ENCODE measurements at regions not wholly inside any gene's neighbourhood (a gene's known extent, or its start where the extent isn't known, plus 50 kb on each side); places are given as distances from the start of the nearest gene placed in this dataset.
A peak's percentile ranks its signal among the peaks of the same experiment; 100 is the strongest.

- Mint-ChIP-seq H3K27ac (peak overlapping the region; percentile 25), H3K4me1 (ENCODE audit: unreplicated experiment) (peaks cover 4% of the 10 kb centered on the region), H3K27me3 (no peaks in the 10 kb centered on the region), H3K9me3 (no peaks in the 10 kb centered on the region), H3K36me3 (peaks cover 26% of the 10 kb centered on the region), H3K4me3 (no peak overlapping the region)
- TF ChIP-seq CTCF (conservative IDR thresholded peaks at IDR 0.05), result no peak
- DNase-seq (ENCODE audit: extremely low spot score, unreplicated experiment), result no peak
Measured at GRCh38 chr3:124439603-124440002, 290.6 kb upstream of the UMPS start.

- Mint-ChIP-seq H3K4me3 (no peak overlapping the region), H3K27ac (no peak overlapping the region), H3K27me3 (no peaks in the 10 kb centered on the region), H3K4me1 (ENCODE audit: unreplicated experiment) (peaks cover 4% of the 10 kb centered on the region), H3K9me3 (no peaks in the 10 kb centered on the region), H3K36me3 (peaks cover 9% of the 10 kb centered on the region)
- no peak for DNase-seq (ENCODE audit: extremely low spot score, unreplicated experiment)
- no peak for TF ChIP-seq CTCF (conservative IDR thresholded peaks at IDR 0.05)
Measured at GRCh38 chr3:124441766-124442165, 288.5 kb upstream of the UMPS start.

- Mint-ChIP-seq H3K4me3 (no peak overlapping the region), H3K36me3 (peaks cover 9% of the 10 kb centered on the region), H3K27ac (no peak overlapping the region), H3K4me1 (ENCODE audit: unreplicated experiment) (peaks cover 4% of the 10 kb centered on the region), H3K9me3 (no peaks in the 10 kb centered on the region), H3K27me3 (no peaks in the 10 kb centered on the region)
- TF ChIP-seq CTCF (conservative IDR thresholded peaks at IDR 0.05), result peak; percentile 12
- no peak for DNase-seq (ENCODE audit: extremely low spot score, unreplicated experiment)
Measured at GRCh38 chr3:124442463-124442862, 287.8 kb upstream of the UMPS start.

GRCh38 chr3:124443446-124443845 is 286.8 kb upstream of the UMPS start:
- Mint-ChIP-seq H3K4me1 (ENCODE audit: unreplicated experiment) (peaks cover 4% of the 10 kb centered on the region), H3K4me3 (no peak overlapping the region), H3K27ac (no peak overlapping the region), H3K9me3 (no peaks in the 10 kb centered on the region), H3K27me3 (no peaks in the 10 kb centered on the region), H3K36me3 (peaks cover 9% of the 10 kb centered on the region)
- no peak for TF ChIP-seq CTCF (conservative IDR thresholded peaks at IDR 0.05)
- DNase-seq (ENCODE audit: extremely low spot score, unreplicated experiment), result no peak

GRCh38 chr3:124444075-124444474 is 286.2 kb upstream of the UMPS start:
- no peaks in the 10 kb centered on the region for H3K27me3 Mint-ChIP-seq
- no peak for DNase-seq (ENCODE audit: extremely low spot score, unreplicated experiment)
- no peaks in the 10 kb centered on the region for H3K9me3 Mint-ChIP-seq
- H3K4me3 Mint-ChIP-seq, result no peak overlapping the region
- TF ChIP-seq CTCF (conservative IDR thresholded peaks at IDR 0.05), result no peak
- H3K4me1 Mint-ChIP-seq (ENCODE audit: unreplicated experiment), result peaks cover 4% of the 10 kb centered on the region
- no peak overlapping the region for H3K27ac Mint-ChIP-seq
- H3K36me3 Mint-ChIP-seq, result peaks cover 14% of the 10 kb centered on the region

- Mint-ChIP-seq H3K4me3 (no peak overlapping the region), H3K27ac (no peak overlapping the region), H3K27me3 (no peaks in the 10 kb centered on the region), H3K4me1 (ENCODE audit: unreplicated experiment) (peaks cover under 1% of the 10 kb centered on the region), H3K36me3 (peaks cover 12% of the 10 kb centered on the region), H3K9me3 (no peaks in the 10 kb centered on the region)
- TF ChIP-seq CTCF (conservative IDR thresholded peaks at IDR 0.05), result no peak
- no peak for DNase-seq (ENCODE audit: extremely low spot score, unreplicated experiment)
Measured at GRCh38 chr3:124444896-124445295, 285.4 kb upstream of the UMPS start.
